Brain microvascular endothelial cell (primary cell): ENCODE measurements at regions not wholly inside any gene's neighbourhood (a gene's known extent, or its start where the extent isn't known, plus 50 kb on each side); places are given as distances from the start of the nearest gene placed in this dataset.

Source experiments
- DNase-seq: peaks from one replicate; pipeline ENCODE4 v3.0.0-alpha.2; 2020
- H3K27ac ChIP-seq: fragments of 250-450 bp; sonication (Bioruptor Pico); 2 replicates; pipeline ENCODE4 v1.5.1; 2020; ENCODE audit warnings: mild to moderate bottlenecking, moderate library complexity
- H3K27me3 ChIP-seq: fragments of 250-450 bp; sonication (Bioruptor Pico); replicated peaks from 2 replicates; pipeline ENCODE4 v1.5.1; 2020; ENCODE audit warnings: mild to moderate bottlenecking
- H3K36me3 ChIP-seq: fragments of 250-450 bp; sonication (Bioruptor Pico); replicated peaks from 2 replicates; pipeline ENCODE4 v1.5.1; 2020; ENCODE audit warnings: mild to moderate bottlenecking
- H3K4me3 ChIP-seq: 2 replicates; pipeline ENCODE4 v1.5.1; 2011; ENCODE audit warnings: low read depth, mild to moderate bottlenecking, control low read depth, low read length, moderate library complexity
- CTCF ChIP-seq: IDR thresholded peaks from 2 replicates; pipeline ENCODE4 v1.5.1; 2011; ENCODE audit warnings: low read depth, mild to moderate bottlenecking, moderate library complexity, low read length, control low read depth, inconsistent platforms; ENCODE audit errors: missing control alignments
- in situ Hi-C: cut with HindIII; loops from 2 replicates; pipeline ENCODE4 v1.10.0; 2017; ENCODE audit warnings: low sequenced_read_pairs, low pct_ligation_motif_present

GRCh38 chr6:126914801-126915200, 203.7 kb upstream of the RSPO3 start:
- Histone ChIP-seq H3K4me3 (no peak overlapping the region), H3K27ac (no peak overlapping the region), H3K36me3 (no peaks in the 10 kb centered on the region), H3K27me3 (no peaks in the 10 kb centered on the region)
- no peak for DNase-seq
- TF ChIP-seq CTCF: no peak
- in situ Hi-C loops: no loop called here

GRCh38 chr6:126919947-126920346, 198.5 kb upstream of the RSPO3 start:
- no peak overlapping the region for H3K4me3 ChIP-seq
- no peaks in the 10 kb centered on the region for H3K27me3 ChIP-seq
- DNase-seq: peak; percentile 93
- no peak for TF ChIP-seq CTCF
- peak overlapping the region; percentile 75 for H3K27ac ChIP-seq
- in situ Hi-C loops: no loop called here
- H3K36me3 ChIP-seq: no peaks in the 10 kb centered on the region

GRCh38 chr6:126923807-126924206, 194.7 kb upstream of the RSPO3 start:
- no peaks in the 10 kb centered on the region for H3K36me3 ChIP-seq
- no peak for DNase-seq
- no peak overlapping the region for H3K27ac ChIP-seq
- no peak overlapping the region for H3K4me3 ChIP-seq
- TF ChIP-seq CTCF: no peak
- H3K27me3 ChIP-seq: no peaks in the 10 kb centered on the region
- in situ Hi-C loops: no loop called here

- no peaks in the 10 kb centered on the region for H3K36me3 ChIP-seq
- in situ Hi-C loops: no loop called here
- no peaks in the 10 kb centered on the region for H3K27me3 ChIP-seq
- H3K27ac ChIP-seq: no peak overlapping the region
- H3K4me3 ChIP-seq: no peak overlapping the region
- DNase-seq: no peak
- TF ChIP-seq CTCF: no peak
Observed at GRCh38 chr6:126926926-126927325, 191.5 kb upstream of the RSPO3 start.

GRCh38 chr6:126927841-126928240, 190.6 kb upstream of the RSPO3 start:
- Histone ChIP-seq H3K4me3 (no peak overlapping the region), H3K27me3 (no peaks in the 10 kb centered on the region), H3K36me3 (no peaks in the 10 kb centered on the region), H3K27ac (no peak overlapping the region)
- in situ Hi-C loops: no loop called here
- no peak for TF ChIP-seq CTCF
- DNase-seq: no peak

- H3K36me3 ChIP-seq: no peaks in the 10 kb centered on the region
- no peak overlapping the region for H3K4me3 ChIP-seq
- TF ChIP-seq CTCF: no peak
- no peak overlapping the region for H3K27ac ChIP-seq
- in situ Hi-C loops: no loop called here
- H3K27me3 ChIP-seq: no peaks in the 10 kb centered on the region
- no peak for DNase-seq
Observed at GRCh38 chr6:126937426-126937825, 181.0 kb upstream of the RSPO3 start.
